DND-41 (cell line): ENCODE measurements at regions not wholly inside any gene's neighbourhood (a gene's known extent, or its start where the extent isn't known, plus 50 kb on each side); places are given as distances from the start of the nearest gene placed in this dataset.

Source experiments
- ATAC-seq: fragments of 200-7000 bp; cut with Tn5 transposase; 3 replicates; pipeline ENCODE4 v1.9.1; 2021; ENCODE audit warnings: low read depth; ENCODE audit not compliant: insufficient read depth
- DNase-seq: peaks from one replicate; pipeline ENCODE4 v3.0.0-alpha.2; 2020
- H2AFZ ChIP-seq: 2 replicates; pipeline ENCODE4 v1.6.0; 2012; ENCODE audit warnings: low read depth, low read length
- H3K27ac ChIP-seq: 2 replicates; pipeline ENCODE4 v1.5.1; 2012; ENCODE audit warnings: low read length, inconsistent platforms
- H3K27me3 ChIP-seq: fragments of 200-600 bp; sonication (generic); 2 replicates; pipeline ENCODE4 v1.6.0; 2012; ENCODE audit warnings: low read length, mild to moderate bottlenecking, inconsistent platforms; ENCODE audit not compliant: insufficient read depth, poor library complexity
- H3K36me3 ChIP-seq: 2 replicates; pipeline ENCODE4 v1.5.1; 2012; ENCODE audit warnings: low read length, inconsistent platforms; ENCODE audit not compliant: insufficient read depth
- H3K4me1 ChIP-seq: 2 replicates; pipeline ENCODE4 v1.5.1; 2012; ENCODE audit warnings: mild to moderate bottlenecking, low read length; ENCODE audit not compliant: insufficient read depth
- H3K4me2 ChIP-seq: 2 replicates; pipeline ENCODE4 v1.6.0; 2012; ENCODE audit warnings: mild to moderate bottlenecking, moderate library complexity, low read length, inconsistent platforms; ENCODE audit not compliant: insufficient read depth
- H3K4me3 ChIP-seq, 2 experiments: fragments of 200-600 bp in 1 of 2; shearing (Covaris generic) in 1 of 2; 2 replicates each; pipeline ENCODE4 v1.5.1; 2012 to 2016; ENCODE audit warnings: inconsistent platforms in 2 of 2, low read length in 2 of 2, mild to moderate bottlenecking in 2 of 2, low read depth in 1 of 2, moderate library complexity in 1 of 2
- H3K79me2 ChIP-seq: 2 replicates; pipeline ENCODE4 v1.6.0; 2012; ENCODE audit warnings: low read length, inconsistent platforms; ENCODE audit not compliant: insufficient read depth
- H3K9ac ChIP-seq: 2 replicates; pipeline ENCODE4 v1.6.0; 2012; ENCODE audit warnings: low read depth, mild to moderate bottlenecking, inconsistent platforms, low read length, moderate library complexity
- H3K9me3 ChIP-seq: 2 replicates; pipeline ENCODE4 v1.5.1; 2012; ENCODE audit warnings: low read length, moderate library complexity, mild to moderate bottlenecking, inconsistent platforms; ENCODE audit not compliant: insufficient read depth, severe bottlenecking
- H4K20me1 ChIP-seq: 2 replicates; pipeline ENCODE4 v1.6.0; 2012; ENCODE audit warnings: low read length; ENCODE audit not compliant: insufficient read depth
- CTCF ChIP-seq: IDR thresholded peaks from 2 replicates; pipeline ENCODE4 v1.5.1; 2012; ENCODE audit warnings: borderline replicate concordance, low read length, moderate library complexity, mild to moderate bottlenecking; ENCODE audit not compliant: poor library complexity, severe bottlenecking; ENCODE audit errors: extremely low read depth
- EZH2 ChIP-seq: IDR thresholded peaks from 3 replicates; pipeline ENCODE4 v1.6.1; 2012; ENCODE audit warnings: borderline replicate concordance, low read depth, mild to moderate bottlenecking, moderate library complexity, low read length, inconsistent platforms; ENCODE audit not compliant: severe bottlenecking

DNA sequence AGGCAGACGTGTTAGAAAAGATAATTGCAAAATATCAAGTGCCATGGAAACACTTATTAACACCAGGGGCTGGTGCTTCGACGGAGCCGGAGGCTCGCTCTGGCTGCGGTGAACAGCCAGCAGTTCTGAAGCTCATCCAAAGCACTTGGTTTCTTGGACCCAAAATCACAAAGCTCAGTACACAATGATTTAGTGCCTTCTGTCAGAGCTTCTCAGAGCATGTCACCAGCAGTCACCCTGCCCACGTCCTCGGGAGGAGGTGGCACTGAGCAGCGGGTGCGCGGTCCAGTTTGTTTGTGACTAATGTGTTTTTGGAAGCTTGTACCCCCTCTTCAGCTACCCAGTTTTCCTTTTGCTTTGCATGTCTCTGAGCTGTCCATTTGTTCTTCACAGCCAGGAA lies 58.7 kb upstream of the KIRREL3 start:
- no peaks in the 10 kb centered on the region for H3K79me2 ChIP-seq
- no peak overlapping the region for H2AFZ ChIP-seq
- no peaks in the 10 kb centered on the region for H3K9me3 ChIP-seq
- no peak overlapping the region for H3K4me3 ChIP-seq
- peaks cover 2% of the 10 kb centered on the region for H3K27me3 ChIP-seq
- H3K9ac ChIP-seq: no peak overlapping the region
- no peak overlapping the region for H3K4me2 ChIP-seq
- TF ChIP-seq CTCF: no peak
- TF ChIP-seq EZH2: no peak
- no peaks in the 10 kb centered on the region for H3K36me3 ChIP-seq
- DNase-seq (no peak), ATAC-seq (no peak)
- no peaks in the 10 kb centered on the region for H3K4me1 ChIP-seq
- no peak overlapping the region for H3K27ac ChIP-seq
- H4K20me1 ChIP-seq: no peaks in the 10 kb centered on the region

DNA sequence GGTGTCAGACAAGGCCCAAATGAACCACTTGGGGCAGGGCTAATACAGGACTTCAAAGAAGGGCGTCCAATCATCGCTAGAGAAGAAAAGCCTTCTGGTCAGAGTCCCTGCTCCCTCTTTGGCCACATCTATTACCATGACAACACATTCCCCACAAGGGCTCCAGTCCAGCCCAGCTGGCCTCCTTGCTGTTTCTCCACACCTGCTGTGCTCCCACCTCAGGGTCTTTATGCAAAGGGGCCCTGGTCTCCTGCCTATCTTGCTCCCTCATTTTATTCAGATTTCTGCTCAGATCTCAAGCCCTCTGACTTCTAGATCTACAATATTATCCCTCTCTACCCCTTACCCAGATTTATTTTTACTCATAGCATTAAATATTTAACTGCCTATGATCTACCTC lies 58.0 kb upstream of the KIRREL3 start:
- Histone ChIP-seq H3K79me2 (no peaks in the 10 kb centered on the region), H3K9ac (no peak overlapping the region), H3K4me1 (no peaks in the 10 kb centered on the region), H3K9me3 (no peaks in the 10 kb centered on the region), H3K36me3 (no peaks in the 10 kb centered on the region), H4K20me1 (no peaks in the 10 kb centered on the region), H3K4me2 (no peak overlapping the region), H3K27me3 (peaks cover 2% of the 10 kb centered on the region), H2AFZ (no peak overlapping the region), H3K27ac (no peak overlapping the region), H3K4me3 (no peak overlapping the region)
- no peak for TF ChIP-seq CTCF
- no peak for TF ChIP-seq EZH2
- ATAC-seq (no peak), DNase-seq (no peak)

GRCh38 chr11:127057126-127057525 lies 56.6 kb upstream of the KIRREL3 start:
- H3K27me3 ChIP-seq: no peaks in the 10 kb centered on the region
- H3K4me1 ChIP-seq: no peaks in the 10 kb centered on the region
- H2AFZ ChIP-seq: no peak overlapping the region
- H3K27ac ChIP-seq: no peak overlapping the region
- H3K79me2 ChIP-seq: no peaks in the 10 kb centered on the region
- H3K9me3 ChIP-seq: no peaks in the 10 kb centered on the region
- ATAC-seq: no peak
- TF ChIP-seq CTCF (no peak), EZH2 (no peak)
- no peak overlapping the region for H3K9ac ChIP-seq
- DNase-seq: no peak
- no peaks in the 10 kb centered on the region for H4K20me1 ChIP-seq
- no peak overlapping the region for H3K4me3 ChIP-seq
- H3K36me3 ChIP-seq: no peaks in the 10 kb centered on the region
- H3K4me2 ChIP-seq: no peak overlapping the region
